Endothelial cell of umbilical vein (primary cell): ENCODE measurements at regions not wholly inside any gene's neighbourhood (a gene's known extent, or its start where the extent isn't known, plus 50 kb on each side); places are given as distances from the start of the nearest gene placed in this dataset.

ENCODE experiments used
- POLR2A ChIP-seq: IDR thresholded peaks from 2 replicates; pipeline ENCODE4 v1.6.1; 2012; ENCODE audit warnings: low read depth, mild to moderate bottlenecking, control low read depth, low read length
- TF ChIP-seq, protein P1 (sequence below), 2 donors: IDR thresholded peaks; 1 replicate in 1 of 2; 2 replicates in 1 of 2; pipeline ENCODE4 v1.5.1; 2011; ENCODE audit warnings: low read length in 2 of 2, mild to moderate bottlenecking in 2 of 2, moderate library complexity in 2 of 2, control low read depth in 1 of 2, inconsistent platforms in 1 of 2, low read depth in 1 of 2; ENCODE audit not compliant: insufficient read depth in 1 of 2; ENCODE audit errors: extremely low read depth in 1 of 2

DNA sequence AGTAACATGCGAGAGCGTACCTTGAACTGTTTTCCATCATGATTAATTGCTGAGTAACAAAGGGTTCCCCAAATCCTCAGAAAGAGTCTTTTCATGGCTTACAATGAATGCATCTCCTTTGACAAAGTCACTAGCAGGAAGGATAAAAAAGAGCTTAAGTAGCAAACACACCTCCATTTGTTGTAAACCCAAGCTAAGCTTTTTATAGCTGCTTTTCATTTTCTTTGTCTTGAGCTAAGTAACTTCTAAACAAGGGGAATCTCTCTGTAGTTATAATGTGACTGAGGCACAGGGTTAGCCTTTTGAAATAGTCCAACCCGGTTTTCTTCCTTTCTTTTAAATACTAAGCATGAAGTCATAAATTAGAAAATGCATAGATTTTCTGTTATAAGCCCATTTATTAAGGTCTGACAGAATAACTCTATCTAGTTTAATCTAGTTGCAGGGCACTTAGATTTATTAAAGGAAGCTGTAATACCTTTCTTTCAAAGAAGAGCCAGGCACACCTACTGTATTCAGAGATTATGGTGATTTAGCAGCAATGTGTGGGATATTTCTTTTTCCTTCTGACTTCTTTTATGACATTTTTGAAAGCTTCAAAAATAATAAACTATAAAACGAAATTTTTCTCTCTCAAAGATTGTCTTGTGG, 226.9 kb upstream of the SMIM31 start:
- no peak for TF ChIP-seq POLR2A
- TF ChIP-seq, protein P1, sequence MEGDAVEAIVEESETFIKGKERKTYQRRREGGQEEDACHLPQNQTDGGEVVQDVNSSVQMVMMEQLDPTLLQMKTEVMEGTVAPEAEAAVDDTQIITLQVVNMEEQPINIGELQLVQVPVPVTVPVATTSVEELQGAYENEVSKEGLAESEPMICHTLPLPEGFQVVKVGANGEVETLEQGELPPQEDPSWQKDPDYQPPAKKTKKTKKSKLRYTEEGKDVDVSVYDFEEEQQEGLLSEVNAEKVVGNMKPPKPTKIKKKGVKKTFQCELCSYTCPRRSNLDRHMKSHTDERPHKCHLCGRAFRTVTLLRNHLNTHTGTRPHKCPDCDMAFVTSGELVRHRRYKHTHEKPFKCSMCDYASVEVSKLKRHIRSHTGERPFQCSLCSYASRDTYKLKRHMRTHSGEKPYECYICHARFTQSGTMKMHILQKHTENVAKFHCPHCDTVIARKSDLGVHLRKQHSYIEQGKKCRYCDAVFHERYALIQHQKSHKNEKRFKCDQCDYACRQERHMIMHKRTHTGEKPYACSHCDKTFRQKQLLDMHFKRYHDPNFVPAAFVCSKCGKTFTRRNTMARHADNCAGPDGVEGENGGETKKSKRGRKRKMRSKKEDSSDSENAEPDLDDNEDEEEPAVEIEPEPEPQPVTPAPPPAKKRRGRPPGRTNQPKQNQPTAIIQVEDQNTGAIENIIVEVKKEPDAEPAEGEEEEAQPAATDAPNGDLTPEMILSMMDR (IDR thresholded peaks at IDR 0.05; ENCODE audit: extremely low read depth in 1 of 2, insufficient read depth in 1 of 2, low read depth in 1 of 2, low read length in 2 of 2), result no peak
